ENCODE measurements at regions not wholly inside any gene's neighbourhood (a gene's known extent, or its start where the extent isn't known, plus 50 kb on each side); places are given as distances from the start of the nearest gene placed in this dataset.

GRCh38 chr1:157249739-157250138, 111.5 kb upstream of the ETV3 start:
- no peak for TF ChIP-seq POLR2AphosphoS5 (IDR thresholded peaks at IDR 0.05)
- TF ChIP-seq CTCF (IDR thresholded peaks at IDR 0.05 in 8 of 11, conservative IDR thresholded peaks at IDR 0.05 in 3 of 11): no peak
- TF ChIP-seq POLR2A (IDR thresholded peaks at IDR 0.05): no peak

Data from spleen (tissue), 7 donors.